ENCODE measurements at regions not wholly inside any gene's neighbourhood (a gene's known extent, or its start where the extent isn't known, plus 50 kb on each side); places are given as distances from the start of the nearest gene placed in this dataset.
"Not testable (repeated sequence)": the region's sequence is repeated elsewhere in the genome, so short reads cannot be mapped to it uniquely, and the experiment has no call there.

DNA sequence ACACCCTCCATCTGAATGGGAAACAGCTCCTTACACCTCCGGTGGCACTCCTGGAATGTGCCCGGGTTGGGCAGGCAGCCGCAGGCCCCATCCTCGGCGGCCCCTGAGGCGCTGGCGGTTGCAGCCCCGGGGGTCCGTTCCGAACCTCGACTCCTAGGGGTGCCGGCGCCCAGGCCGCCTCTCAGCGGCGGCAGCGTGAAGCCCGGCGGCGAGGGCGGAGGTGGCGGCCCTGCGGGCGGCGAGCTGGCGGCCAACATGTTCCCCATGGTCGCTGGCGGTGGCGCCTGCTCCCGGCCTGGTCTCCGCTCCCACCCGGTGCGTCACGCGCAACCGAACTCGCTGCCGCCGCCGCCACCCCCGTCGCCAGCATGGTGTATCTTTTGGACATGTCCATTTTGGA is 165.2 kb downstream of the POTEH start:
- TF ChIP-seq, protein P1, sequence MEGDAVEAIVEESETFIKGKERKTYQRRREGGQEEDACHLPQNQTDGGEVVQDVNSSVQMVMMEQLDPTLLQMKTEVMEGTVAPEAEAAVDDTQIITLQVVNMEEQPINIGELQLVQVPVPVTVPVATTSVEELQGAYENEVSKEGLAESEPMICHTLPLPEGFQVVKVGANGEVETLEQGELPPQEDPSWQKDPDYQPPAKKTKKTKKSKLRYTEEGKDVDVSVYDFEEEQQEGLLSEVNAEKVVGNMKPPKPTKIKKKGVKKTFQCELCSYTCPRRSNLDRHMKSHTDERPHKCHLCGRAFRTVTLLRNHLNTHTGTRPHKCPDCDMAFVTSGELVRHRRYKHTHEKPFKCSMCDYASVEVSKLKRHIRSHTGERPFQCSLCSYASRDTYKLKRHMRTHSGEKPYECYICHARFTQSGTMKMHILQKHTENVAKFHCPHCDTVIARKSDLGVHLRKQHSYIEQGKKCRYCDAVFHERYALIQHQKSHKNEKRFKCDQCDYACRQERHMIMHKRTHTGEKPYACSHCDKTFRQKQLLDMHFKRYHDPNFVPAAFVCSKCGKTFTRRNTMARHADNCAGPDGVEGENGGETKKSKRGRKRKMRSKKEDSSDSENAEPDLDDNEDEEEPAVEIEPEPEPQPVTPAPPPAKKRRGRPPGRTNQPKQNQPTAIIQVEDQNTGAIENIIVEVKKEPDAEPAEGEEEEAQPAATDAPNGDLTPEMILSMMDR (IDR thresholded peaks at IDR 0.05; ENCODE audit: borderline replicate concordance, extremely low read depth, low read length, poor library complexity, severe bottlenecking), result not testable (repeated sequence)
- not testable (repeated sequence) for TF ChIP-seq EZH2 (IDR thresholded peaks at IDR 0.05; ENCODE audit: borderline replicate concordance, low read depth, low read length, severe bottlenecking)

All from DND-41 (cell line).